Parathyroid adenoma (tissue), 2 donors: ENCODE measurements at regions not wholly inside any gene's neighbourhood (a gene's known extent, or its start where the extent isn't known, plus 50 kb on each side); places are given as distances from the start of the nearest gene placed in this dataset.

Source experiments
- H2AFZ ChIP-seq: fragments of 300-600 bp; sonication (generic); one replicate; pipeline ENCODE4 v1.7.0; 2017; ENCODE audit warnings: antibody characterized with exemption, mild to moderate bottlenecking
- H3K27ac ChIP-seq: fragments of 300-600 bp; sonication (generic); one replicate; pipeline ENCODE4 v1.7.0; 2017
- H3K27me3 ChIP-seq: fragments of 300-600 bp; sonication (generic); one replicate; pipeline ENCODE4 v1.7.0; 2017; ENCODE audit warnings: low read length; ENCODE audit not compliant: control insufficient read depth, insufficient read depth
- H3K36me3 ChIP-seq: fragments of 300-600 bp; sonication (generic); one replicate; pipeline ENCODE4 v1.7.0; 2017; ENCODE audit warnings: low read length; ENCODE audit not compliant: control insufficient read depth, insufficient read depth
- H3K4me1 ChIP-seq: fragments of 300-600 bp; sonication (generic); one replicate; pipeline ENCODE4 v1.7.0; 2017; ENCODE audit warnings: control low read depth
- H3K4me2 ChIP-seq: fragments of 300-600 bp; sonication (generic); one replicate; pipeline ENCODE4 v1.7.0; 2017; ENCODE audit warnings: low read length
- H3K4me3 ChIP-seq: fragments of 300-600 bp; sonication (generic); one replicate; pipeline ENCODE4 v1.7.0; 2017; ENCODE audit warnings: low read depth, low read length
- H3K79me2 ChIP-seq: fragments of 300-600 bp; sonication (generic); one replicate; pipeline ENCODE4 v1.7.0; 2017; ENCODE audit warnings: control low read depth
- H3K9ac ChIP-seq: fragments of 300-600 bp; sonication (generic); one replicate; pipeline ENCODE4 v1.7.0; 2017; ENCODE audit warnings: mild to moderate bottlenecking
- H3K9me3 ChIP-seq: fragments of 300-600 bp; sonication (generic); one replicate; pipeline ENCODE4 v1.7.0; 2017; ENCODE audit warnings: low read length; ENCODE audit not compliant: control insufficient read depth
- CTCF ChIP-seq: fragments of 300-600 bp; sonication (generic); IDR thresholded peaks from one replicate; pipeline ENCODE4 v1.7.0; 2017; ENCODE audit warnings: antibody characterized with exemption, mild to moderate bottlenecking
- donor health status: primary hyperparathyroidism.

- Histone ChIP-seq H3K9ac (no peak overlapping the region), H3K9me3 (no peaks in the 10 kb centered on the region), H3K79me2 (no peaks in the 10 kb centered on the region), H3K27ac (no peak overlapping the region), H3K4me1 (no peaks in the 10 kb centered on the region), H3K4me3 (no peak overlapping the region), H3K36me3 (no peaks in the 10 kb centered on the region), H2AFZ (no peak overlapping the region), H3K27me3 (no peaks in the 10 kb centered on the region), H3K4me2 (no peak overlapping the region)
- TF ChIP-seq CTCF: no peak
Observed at GRCh38 chr9:86649913-86650312, 295.7 kb upstream of the TUT7 start.

DNA sequence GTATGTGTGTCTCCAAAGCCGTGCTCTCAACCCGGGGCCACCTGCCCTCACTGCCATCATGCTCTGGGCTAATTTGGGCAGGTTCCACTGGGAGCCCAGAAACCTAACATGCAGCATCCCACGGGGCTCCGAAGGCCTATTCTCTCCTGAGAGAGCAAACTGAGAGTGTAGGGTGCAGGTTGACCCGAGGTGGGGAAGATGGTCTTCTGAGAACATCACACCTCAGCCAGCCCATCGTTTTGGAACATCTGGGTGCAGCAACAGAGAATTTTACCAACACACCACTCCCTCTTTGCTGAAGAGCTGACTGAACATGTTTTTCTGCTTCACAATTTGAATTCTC is 294.6 kb upstream of the TUT7 start:
- Histone ChIP-seq H2AFZ (no peak overlapping the region), H3K9me3 (no peaks in the 10 kb centered on the region), H3K79me2 (no peaks in the 10 kb centered on the region), H3K4me2 (no peak overlapping the region), H3K27me3 (no peaks in the 10 kb centered on the region), H3K4me3 (no peak overlapping the region), H3K27ac (no peak overlapping the region), H3K9ac (no peak overlapping the region), H3K36me3 (no peaks in the 10 kb centered on the region), H3K4me1 (no peaks in the 10 kb centered on the region)
- no peak for TF ChIP-seq CTCF

GRCh38 chr9:86648156-86648827 is 294.1 kb upstream of the TUT7 start:
- Histone ChIP-seq H3K36me3 (no peaks in the 10 kb centered on the region), H3K4me1 (no peaks in the 10 kb centered on the region), H3K9ac (no peak overlapping the region), H3K4me3 (no peak overlapping the region), H3K9me3 (no peaks in the 10 kb centered on the region), H3K27me3 (no peaks in the 10 kb centered on the region), H2AFZ (no peak overlapping the region), H3K79me2 (no peaks in the 10 kb centered on the region), H3K27ac (no peak overlapping the region), H3K4me2 (no peak overlapping the region)
- TF ChIP-seq CTCF: no peak

GRCh38 chr9:86645303-86645702 is 291.1 kb upstream of the TUT7 start:
- Histone ChIP-seq H3K4me1 (no peaks in the 10 kb centered on the region), H3K4me3 (no peak overlapping the region), H3K9ac (no peak overlapping the region), H3K79me2 (no peaks in the 10 kb centered on the region), H2AFZ (no peak overlapping the region), H3K36me3 (no peaks in the 10 kb centered on the region), H3K27ac (no peak overlapping the region), H3K4me2 (no peak overlapping the region), H3K9me3 (no peaks in the 10 kb centered on the region), H3K27me3 (no peaks in the 10 kb centered on the region)
- TF ChIP-seq CTCF: no peak

GRCh38 chr9:86644675-86645034 is 290.4 kb upstream of the TUT7 start:
- H3K27me3 ChIP-seq: no peaks in the 10 kb centered on the region
- H3K36me3 ChIP-seq: no peaks in the 10 kb centered on the region
- H3K4me1 ChIP-seq: no peaks in the 10 kb centered on the region
- H3K9ac ChIP-seq: no peak overlapping the region
- no peaks in the 10 kb centered on the region for H3K79me2 ChIP-seq
- no peaks in the 10 kb centered on the region for H3K9me3 ChIP-seq
- no peak for TF ChIP-seq CTCF
- no peak overlapping the region for H3K4me3 ChIP-seq
- no peak overlapping the region for H3K4me2 ChIP-seq
- no peak overlapping the region for H3K27ac ChIP-seq
- H2AFZ ChIP-seq: no peak overlapping the region
